Heart left ventricle (tissue), 16 donors: ENCODE measurements at regions not wholly inside any gene's neighbourhood (a gene's known extent, or its start where the extent isn't known, plus 50 kb on each side); places are given as distances from the start of the nearest gene placed in this dataset.

ENCODE experiments used
- ATAC-seq, 4 donors: fragments of 200-7000 bp; cut with Tn5 transposase; one replicate each; pipeline ENCODE4 v1.9.1; 2020 to 2022; ENCODE audit warnings: moderate library complexity in 4 of 4, mild to moderate bottlenecking in 3 of 4, moderate number of reproducible peaks in 1 of 4
- DNase-seq, 5 donors: peaks; one replicate each; pipeline ENCODE4 v3.0.0-alpha.2; 2020
- H3K27ac ChIP-seq, 12 donors: fragments of 200-600 bp; sonication (generic) in 4 of 12; one replicate each; pipeline versions ENCODE4 v1.5.0 to v1.8.0; 2016 to 2022; ENCODE audit warnings: mild to moderate bottlenecking in 2 of 12
- H3K27me3 ChIP-seq, 9 donors: fragments of 200-600 bp; sonication (generic) in 2 of 9; one replicate each; pipeline versions ENCODE4 v1.5.1 to v1.8.0; 2016 to 2022; ENCODE audit warnings: mild to moderate bottlenecking in 3 of 9
- H3K36me3 ChIP-seq, 9 donors: fragments of 200-600 bp; sonication (generic) in 2 of 9; one replicate each; pipeline versions ENCODE4 v1.5.0 to v1.8.0; 2018 to 2022; ENCODE audit warnings: mild to moderate bottlenecking in 2 of 9
- H3K4me1 ChIP-seq, 12 donors: fragments of 200-600 bp; sonication (generic) in 4 of 12; one replicate each; pipeline versions ENCODE4 v1.5.0 to v1.8.0; 2016 to 2022; ENCODE audit warnings: mild to moderate bottlenecking in 3 of 12
- H3K4me3 ChIP-seq, 12 donors: fragments of 200-600 bp; sonication (generic) in 4 of 12; one replicate each; pipeline versions ENCODE4 v1.5.0 to v1.8.0; 2017 to 2022; ENCODE audit warnings: mild to moderate bottlenecking in 9 of 12, moderate library complexity in 4 of 12
- H3K9me3 ChIP-seq, 12 donors: fragments of 200-600 bp; sonication (generic) in 4 of 12; one replicate each; pipeline versions ENCODE4 v1.5.0 to v1.8.0; 2016 to 2022; ENCODE audit warnings: mild to moderate bottlenecking in 1 of 12
- CTCF ChIP-seq, 12 donors: fragments of 200-600 bp; sonication (generic) in 4 of 12; IDR thresholded peaks; one replicate each; pipeline versions ENCODE4 v1.5.0 to v1.8.0; 2018 to 2022; ENCODE audit warnings: antibody characterized with exemption in 12 of 12, mild to moderate bottlenecking in 5 of 12
- POLR2A ChIP-seq, 2 donors: fragments of 450-650 bp; IDR thresholded peaks; one replicate each; pipeline ENCODE4 v1.6.1; 2017; ENCODE audit warnings: antibody characterized with exemption in 2 of 2, mild to moderate bottlenecking in 2 of 2, moderate library complexity in 2 of 2
- WGBS, 4 donors: extraction: QIAGEN DNeasy Blood & Tissue Kit in 2 of 4; methylation state at CpG; one replicate each; pipeline versions ENCODE4 v1.1.5 to v1.1.7; 2013 to 2018; 5-methylcytosine and 5-hydroxymethylcytosine counted together
- intact Hi-C, 10 donors: fragments of 100-400 bp; cut with DNase I; formaldehyde crosslinking; loops; one replicate each; pipeline versions ENCODE4 v1.11.1 to v1.14.2; 2022
- donor health status: ischemic (EF 13 %, LVEDD 7.1; RV severe dilation, severe dysfunction).
- donor health status: healthy with polysubstance abuse.
- donor health status: DM: no; HTN: yes; CAD: no.
- donor health status: DM: no; HTN: no; CAD: no.
- donor health status: ischemic (EF 25% LVEDD 6.9; RV normal size, moderate dysfunction).
- donor health status: ischemic (EF 25% LVEDD 5.7; RV mildly dilated, moderate dysfunction).
- donor health status: healthy.
- donor health status: DM: yes; HTN: yes; CAD: no.
- donor health status: ischemic (EF 35%, LVEDD 5.7; RV mildly dilated, moderate dysfunction).
- donor health status: nonischemic (EF 11% LVEDD 7.7; RV severe dilation, severe dysfunction).
- donor health status: DM: yes; HTN: yes; CAD: no.
- donor health status: PGD.
- donor health status: ischemic (EF 29% LVEDD 5.4; RV normal size, mild dysfunction).
- donor health status: nonischemic (EF 23%, LVEDD 6.1; RV moderate dilation, normal function).

GRCh38 chr4:34733185-34733941 lies 1511.0 kb downstream of the ARAP2 start:
- intact Hi-C loops, result no loop called here

GRCh38 chr4:34766935-34767334 lies 1477.4 kb downstream of the ARAP2 start:
- Histone ChIP-seq H3K4me3 (no peak overlapping the region), H3K36me3 (no peaks in the 10 kb centered on the region), H3K9me3 (peaks cover 0 to 4% (median 0%) of the 10 kb centered on the region in 12 donors), H3K27me3 (no peaks in the 10 kb centered on the region), H3K27ac (no peak overlapping the region), H3K4me1 (no peaks in the 10 kb centered on the region)
- intact Hi-C loops, result no loop called here
- WGBS, 4 donors, result 73 to 82% (median 75%) methylated on average over 1 of the region's 1 CpG
- TF ChIP-seq POLR2A (IDR thresholded peaks at IDR 0.05) (no peak), CTCF (IDR thresholded peaks at IDR 0.05) (no peak)
- DNase-seq, result no peak
- no peak for ATAC-seq

More at GRCh38 chr4:34733185-34733941, 1511.0 kb downstream of the ARAP2 start:
- no peaks in the 10 kb centered on the region for H3K9me3 ChIP-seq
- no peaks in the 10 kb centered on the region for H3K36me3 ChIP-seq
- 69 to 76% (median 74%) methylated on average over 10 of the region's 10 CpGs for WGBS, 4 donors
- H3K27ac ChIP-seq, result no peak overlapping the region
- TF ChIP-seq CTCF (IDR thresholded peaks at IDR 0.05), result no peak
- no peak for TF ChIP-seq POLR2A (IDR thresholded peaks at IDR 0.05)
- H3K27me3 ChIP-seq, result no peaks in the 10 kb centered on the region
- H3K4me1 ChIP-seq, result no peaks in the 10 kb centered on the region
- no peak for ATAC-seq
- no peak overlapping the region for H3K4me3 ChIP-seq
- DNase-seq, result no peak

DNA sequence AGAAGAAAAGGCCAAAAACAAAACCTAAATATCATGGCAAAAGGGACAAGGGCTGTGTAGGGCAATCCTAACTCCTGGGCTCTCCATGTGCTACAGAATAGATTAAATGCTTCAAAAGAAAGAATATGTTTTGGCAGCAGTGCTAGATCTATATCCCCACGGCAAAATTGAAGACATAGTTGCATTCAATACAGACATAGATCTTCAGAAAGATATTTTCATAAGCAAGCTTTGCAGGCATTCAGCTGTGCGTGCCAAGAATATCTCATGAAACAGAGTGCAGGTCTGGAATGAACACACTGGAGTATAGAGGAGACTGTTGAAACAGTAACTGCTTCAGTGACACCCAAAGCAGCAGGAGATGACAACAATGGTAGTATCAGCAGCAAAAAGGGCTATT lies 1476.9 kb downstream of the ARAP2 start:
- DNase-seq, result no peak
- peaks cover 0 to 4% (median 0%) of the 10 kb centered on the region in 12 donors for H3K9me3 ChIP-seq
- no peak for TF ChIP-seq POLR2A (IDR thresholded peaks at IDR 0.05)
- TF ChIP-seq CTCF (IDR thresholded peaks at IDR 0.05), result no peak
- H3K4me1 ChIP-seq, result no peaks in the 10 kb centered on the region
- H3K27ac ChIP-seq, result no peak overlapping the region
- 44 to 59% (median 53%) methylated on average over 2 of the region's 2 CpGs for WGBS, 4 donors
- intact Hi-C loops, result no loop called here
- no peak overlapping the region for H3K4me3 ChIP-seq
- no peak for ATAC-seq
- no peaks in the 10 kb centered on the region for H3K36me3 ChIP-seq
- no peaks in the 10 kb centered on the region for H3K27me3 ChIP-seq

DNA sequence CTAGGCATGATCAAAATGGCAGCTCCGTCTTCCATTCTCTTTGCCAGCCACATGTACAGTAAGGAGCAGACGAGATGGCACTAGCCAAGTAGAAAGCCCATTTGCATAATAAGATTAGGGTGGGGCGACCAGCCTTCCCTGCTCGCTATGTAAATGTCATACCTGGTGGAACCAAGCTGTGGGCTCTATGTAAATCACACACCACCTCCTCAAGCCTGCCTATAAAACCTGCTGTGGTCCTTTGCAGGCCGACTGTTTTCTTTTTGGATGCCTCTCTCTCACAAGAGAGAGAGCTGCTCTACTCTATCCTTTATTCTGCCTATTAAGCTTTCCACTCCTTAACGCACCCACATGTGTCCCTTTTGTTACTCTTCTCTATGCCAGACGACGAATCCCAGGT lies 1472.7 kb downstream of the ARAP2 start:
- ATAC-seq, result no peak
- H3K4me1 ChIP-seq, result no peaks in the 10 kb centered on the region
- TF ChIP-seq CTCF (IDR thresholded peaks at IDR 0.05), result no peak
- no peak for TF ChIP-seq POLR2A (IDR thresholded peaks at IDR 0.05)
- WGBS, 4 donors, result 70 to 80% (median 77%) methylated on average over 8 of the region's 8 CpGs
- no peaks in the 10 kb centered on the region for H3K27me3 ChIP-seq
- H3K36me3 ChIP-seq, result no peaks in the 10 kb centered on the region
- no peak overlapping the region for H3K4me3 ChIP-seq
- no peak overlapping the region for H3K27ac ChIP-seq
- intact Hi-C loops, result loop anchor here in 1 of 10 donors (2.0 kb wide), 1 partner anchor 57 kb away; no protein-coding TSS in a partner anchor
- no peaks in the 10 kb centered on the region for H3K9me3 ChIP-seq
- no peak for DNase-seq
